GM13976 (cell line): ENCODE measurements at regions not wholly inside any gene's neighbourhood (a gene's known extent, or its start where the extent isn't known, plus 50 kb on each side); places are given as distances from the start of the nearest gene placed in this dataset.

Experiments
- DNase-seq: peaks from one replicate; pipeline ENCODE4 v3.0.0; 2012; ENCODE audit warnings: low spot score
- in situ Hi-C: fragments of 300-500 bp; cut with MboI; formaldehyde crosslinking; loops from one replicate; pipeline ENCODE4 v1.12.0; 2022; ENCODE audit warnings: low sequenced_read_pairs, mixed read lengths, inconsistent platforms; ENCODE audit not compliant: unreplicated experiment
- TF ChIP-seq, protein P1 (sequence below): IDR thresholded peaks from 2 replicates; pipeline ENCODE4 v1.5.1; 2012; ENCODE audit warnings: borderline replicate concordance, mild to moderate bottlenecking; ENCODE audit not compliant: insufficient read depth; ENCODE audit errors: extremely low read depth, missing control alignments, control extremely low read depth

DNA sequence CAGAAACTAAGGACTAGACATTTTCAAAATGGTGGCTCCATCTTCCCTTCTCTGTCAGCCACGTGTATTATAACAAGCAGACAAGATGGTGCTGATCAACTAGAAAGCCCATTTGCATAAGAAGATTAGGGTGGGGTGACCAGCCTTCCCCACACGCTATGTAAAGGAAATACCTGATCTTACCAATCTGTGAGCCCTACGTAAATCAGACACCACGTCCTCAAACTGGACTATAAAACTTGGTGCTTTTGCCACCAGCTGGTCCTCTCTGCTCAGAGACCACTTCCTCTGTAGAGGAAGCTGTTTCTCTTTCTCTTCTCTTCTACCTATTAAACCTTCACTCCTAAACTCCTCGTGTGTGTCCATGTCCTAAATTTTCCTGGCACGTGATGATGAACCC, 101.1 kb upstream of the PLEKHG7 start:
- in situ Hi-C loops, result no loop called here
- no peak for DNase-seq
- TF ChIP-seq, protein P1, sequence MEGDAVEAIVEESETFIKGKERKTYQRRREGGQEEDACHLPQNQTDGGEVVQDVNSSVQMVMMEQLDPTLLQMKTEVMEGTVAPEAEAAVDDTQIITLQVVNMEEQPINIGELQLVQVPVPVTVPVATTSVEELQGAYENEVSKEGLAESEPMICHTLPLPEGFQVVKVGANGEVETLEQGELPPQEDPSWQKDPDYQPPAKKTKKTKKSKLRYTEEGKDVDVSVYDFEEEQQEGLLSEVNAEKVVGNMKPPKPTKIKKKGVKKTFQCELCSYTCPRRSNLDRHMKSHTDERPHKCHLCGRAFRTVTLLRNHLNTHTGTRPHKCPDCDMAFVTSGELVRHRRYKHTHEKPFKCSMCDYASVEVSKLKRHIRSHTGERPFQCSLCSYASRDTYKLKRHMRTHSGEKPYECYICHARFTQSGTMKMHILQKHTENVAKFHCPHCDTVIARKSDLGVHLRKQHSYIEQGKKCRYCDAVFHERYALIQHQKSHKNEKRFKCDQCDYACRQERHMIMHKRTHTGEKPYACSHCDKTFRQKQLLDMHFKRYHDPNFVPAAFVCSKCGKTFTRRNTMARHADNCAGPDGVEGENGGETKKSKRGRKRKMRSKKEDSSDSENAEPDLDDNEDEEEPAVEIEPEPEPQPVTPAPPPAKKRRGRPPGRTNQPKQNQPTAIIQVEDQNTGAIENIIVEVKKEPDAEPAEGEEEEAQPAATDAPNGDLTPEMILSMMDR, result no peak

DNA sequence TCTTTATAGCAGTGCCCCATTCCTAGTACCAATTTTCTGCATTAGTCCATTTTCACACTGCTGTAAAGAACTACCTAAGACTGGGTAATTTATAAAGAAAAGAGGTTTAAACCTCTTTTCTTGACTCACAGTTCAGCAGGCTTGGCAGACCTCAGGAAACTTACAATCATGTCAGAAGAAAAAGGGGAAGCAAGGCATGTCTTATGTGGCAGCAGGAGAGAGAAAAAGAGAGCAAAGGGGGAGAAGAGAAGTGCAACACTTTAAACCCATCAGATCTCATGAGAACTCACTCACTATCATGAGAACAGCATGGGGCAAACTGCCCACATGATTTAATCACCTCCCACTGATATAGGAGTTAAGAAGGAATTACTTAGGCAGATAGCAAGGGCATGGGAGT, 101.6 kb upstream of the PLEKHG7 start:
- TF ChIP-seq, protein P1, result no peak
- in situ Hi-C loops, result no loop called here
- no peak for DNase-seq

DNA sequence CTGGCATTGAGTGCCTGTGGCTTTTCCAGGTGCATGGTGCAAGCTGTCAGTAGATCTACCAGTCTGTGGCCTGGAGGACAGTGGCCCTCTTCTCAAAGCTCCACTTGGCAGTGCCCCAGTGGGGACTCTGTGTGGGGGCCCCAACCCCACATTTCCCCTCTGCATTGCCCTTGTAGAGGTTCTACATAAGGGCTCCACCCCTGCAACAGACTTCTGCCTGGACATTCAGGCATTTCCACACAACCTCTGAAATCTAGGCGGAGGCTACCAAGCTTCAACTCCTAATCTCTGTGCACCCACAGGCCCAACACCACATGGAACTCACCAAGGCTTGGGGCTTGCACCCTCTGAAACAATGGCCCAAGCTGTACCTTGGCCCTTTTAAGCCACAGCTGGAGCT, 102.7 kb upstream of the PLEKHG7 start:
- TF ChIP-seq, protein P1, result no peak
- in situ Hi-C loops, result no loop called here
- no peak for DNase-seq

- TF ChIP-seq, protein P1, result no peak
- in situ Hi-C loops, result loop anchor here (25.0 kb wide), 3 partner anchors 786 to 1211 kb away; no protein-coding TSS in a partner anchor
- DNase-seq, result no peak
Measured at GRCh38 chr12:92597997-92598396, 104.8 kb upstream of the PLEKHG7 start.

- no peak for DNase-seq
- in situ Hi-C loops, result loop anchor here (25.0 kb wide), 3 partner anchors 785 to 1210 kb away; no protein-coding TSS in a partner anchor
- TF ChIP-seq, protein P1, result no peak
Measured at GRCh38 chr12:92597118-92597517, 105.7 kb upstream of the PLEKHG7 start.

DNA sequence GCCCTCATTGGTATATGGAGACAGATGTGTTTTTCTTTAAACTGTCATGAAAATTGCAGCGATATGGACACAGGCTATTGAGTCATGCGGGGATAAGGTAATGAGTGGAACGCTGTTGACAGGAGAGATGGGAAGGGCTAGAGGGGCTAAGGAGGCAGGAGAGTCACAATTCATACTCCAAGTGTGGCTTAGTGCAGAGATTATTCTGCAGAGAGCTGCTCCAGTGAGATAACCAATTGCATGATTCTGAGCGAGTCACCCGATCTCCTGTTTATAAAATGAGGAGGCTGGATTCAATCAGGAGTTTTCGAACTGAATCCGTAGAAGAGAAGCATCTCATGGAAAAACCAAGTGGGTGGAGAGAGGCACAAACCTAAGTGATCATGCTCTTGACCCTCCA, 106.4 kb upstream of the PLEKHG7 start:
- DNase-seq, result no peak
- TF ChIP-seq, protein P1, result no peak
- in situ Hi-C loops, result loop anchor here (25.0 kb wide), 3 partner anchors 784 to 1209 kb away; no protein-coding TSS in a partner anchor

DNA sequence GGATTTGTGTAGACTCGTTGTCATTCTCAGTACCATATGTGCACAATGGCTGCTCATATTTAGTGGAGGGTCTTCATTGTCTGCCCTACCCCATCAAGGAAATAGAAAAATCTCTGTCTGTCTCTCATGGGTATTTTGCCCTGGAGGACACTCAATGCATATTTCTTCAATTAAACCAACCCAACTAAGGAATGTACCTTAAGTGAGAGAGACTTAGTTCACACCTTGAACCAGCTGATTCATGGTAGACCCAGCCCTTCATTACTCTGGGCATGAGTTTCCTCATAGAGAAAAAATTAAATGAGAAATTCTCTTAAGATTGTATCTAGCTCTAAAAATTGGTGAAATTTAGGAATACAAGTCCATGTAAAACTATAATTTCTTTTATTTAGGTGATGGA, 107.1 kb upstream of the PLEKHG7 start:
- DNase-seq, result no peak
- TF ChIP-seq, protein P1, result no peak
- in situ Hi-C loops, result loop anchor here (25.0 kb wide), 3 partner anchors 783 to 1208 kb away; no protein-coding TSS in a partner anchor
